K562 (cell line): ENCODE measurements at regions not wholly inside any gene's neighbourhood (a gene's known extent, or its start where the extent isn't known, plus 50 kb on each side); places are given as distances from the start of the nearest gene placed in this dataset.

Source experiments
- CAMTA2 ChIP-seq: fragments of 250-450 bp; sonication (Bioruptor Pico); conservative IDR thresholded peaks from 2 replicates; pipeline ENCODE4 v1.5.1; 2022
- FOXA3 ChIP-seq, 2 experiments: fragments of 450-650 bp in 1 of 2; sonication (generic) in 1 of 2; formaldehyde crosslinking; IDR thresholded peaks in 1 of 2; conservative IDR thresholded peaks in 1 of 2; 2 replicates each; pipeline versions ENCODE4 v1.4.0 to v1.8.0; 2020 to 2022; ENCODE audit warnings: mild to moderate bottlenecking in 2 of 2, missing genetic modification reagents in 1 of 2
- HBP1 ChIP-seq: fragments of 450-650 bp; formaldehyde crosslinking; IDR thresholded peaks from 2 replicates; pipeline ENCODE4 v1.4.0; 2022; ENCODE audit warnings: missing genetic modification characterization
- JUND ChIP-seq, 2 experiments: IDR thresholded peaks; 2 replicates in 1 of 2; 3 replicates in 1 of 2; pipeline ENCODE4 v1.6.1; 2011; ENCODE audit warnings: borderline replicate concordance in 2 of 2, low read depth in 2 of 2, low read length in 2 of 2, improper control_type of control experiment in 1 of 2, missing biosample characterization in 1 of 2, missing genetic modification characterization in 1 of 2, missing genetic modification reagents in 1 of 2
- NFE2L1 ChIP-seq: fragments of 450-650 bp; IDR thresholded peaks from 2 replicates; pipeline ENCODE4 v1.6.1; 2016; ENCODE audit warnings: missing genetic modification characterization, low read depth, mild to moderate bottlenecking, missing compliant biosample characterization, moderate library complexity, borderline replicate concordance
- NFYB ChIP-seq: IDR thresholded peaks from 2 replicates; pipeline ENCODE4 v1.6.1; 2011; ENCODE audit warnings: mild to moderate bottlenecking, moderate library complexity; ENCODE audit not compliant: insufficient read length; ENCODE audit errors: extremely low read depth
- NR2C2 ChIP-seq, 2 experiments: fragments of 200-800 bp in 1 of 2; sonication (Bioruptor generic) in 1 of 2; sonication (generic) in 1 of 2; formaldehyde crosslinking in 1 of 2; IDR thresholded peaks; 2 replicates each; pipeline versions ENCODE4 v1.6.1 to v1.8.0; 2016 to 2022; ENCODE audit warnings: mild to moderate bottlenecking in 1 of 2, missing compliant biosample characterization in 1 of 2, missing genetic modification characterization in 1 of 2, missing genetic modification reagents in 1 of 2
- NRF1 ChIP-seq, 2 experiments: fragments of 450-650 bp; IDR thresholded peaks in 1 of 2; conservative IDR thresholded peaks in 1 of 2; 2 replicates each; pipeline ENCODE4 v1.6.1; 2014; ENCODE audit warnings: mild to moderate bottlenecking in 2 of 2
- TAF7 ChIP-seq: fragments of 450-650 bp; IDR thresholded peaks from 2 replicates; pipeline ENCODE4 v1.6.1; 2016; ENCODE audit warnings: missing genetic modification characterization, missing compliant biosample characterization
- TBP ChIP-seq: optimal IDR thresholded peaks from 2 replicates; pipeline ENCODE3; 2011; ENCODE audit warnings: low read depth, low read length, improper control_type of control experiment
- TCF7L2 ChIP-seq: fragments of 150-350 bp; IDR thresholded peaks from 2 replicates; pipeline ENCODE4 v1.6.1; 2016; ENCODE audit warnings: low read depth, mild to moderate bottlenecking, low read length, moderate library complexity
- TRIM25 ChIP-seq: fragments of 450-650 bp; IDR thresholded peaks from 2 replicates; pipeline ENCODE4 v1.7.0; 2016; ENCODE audit warnings: borderline replicate concordance
- ZNF282 ChIP-seq: sonication (generic); formaldehyde crosslinking; IDR thresholded peaks from 2 replicates; pipeline ENCODE4 v1.8.1; 2023; ENCODE audit warnings: missing genetic modification reagents

GRCh38 chr7:8827329-8827728 lies 393.9 kb downstream of the NXPH1 start (continued):
- no peak for TF ChIP-seq TBP
- no peak for TF ChIP-seq TCF7L2
- TF ChIP-seq NR2C2 (CRISPR knock-in tag; IDR thresholded peaks at IDR 0.05) = no peak
- TF ChIP-seq NR2C2 (tag; IDR thresholded peaks at IDR 0.05) = no peak
- TF ChIP-seq CAMTA2 (CRISPR knock-in tag) = no peak
- no peak for TF ChIP-seq HBP1
- TF ChIP-seq JUND (IDR thresholded peaks at IDR 0.05; ENCODE audit: borderline replicate concordance, low read depth, low read length) = no peak
- no peak for TF ChIP-seq JUND (tag; IDR thresholded peaks at IDR 0.05; ENCODE audit: borderline replicate concordance, low read depth, low read length)
- no peak for TF ChIP-seq NRF1 (conservative IDR thresholded peaks at IDR 0.05 in 1 of 2, IDR thresholded peaks at IDR 0.05 in 1 of 2)
- no peak for TF ChIP-seq TAF7 (tag)
- no peak for TF ChIP-seq NFE2L1
- TF ChIP-seq NFYB = no peak
- no peak for TF ChIP-seq FOXA3 (CRISPR knock-in tag; conservative IDR thresholded peaks at IDR 0.05 in 1 of 2, IDR thresholded peaks at IDR 0.05 in 1 of 2)
- no peak for TF ChIP-seq TRIM25
- TF ChIP-seq ZNF282 (CRISPR knock-in tag) = no peak
